ENCODE measurements at regions not wholly inside any gene's neighbourhood (a gene's known extent, or its start where the extent isn't known, plus 50 kb on each side); places are given as distances from the start of the nearest gene placed in this dataset.

DNA sequence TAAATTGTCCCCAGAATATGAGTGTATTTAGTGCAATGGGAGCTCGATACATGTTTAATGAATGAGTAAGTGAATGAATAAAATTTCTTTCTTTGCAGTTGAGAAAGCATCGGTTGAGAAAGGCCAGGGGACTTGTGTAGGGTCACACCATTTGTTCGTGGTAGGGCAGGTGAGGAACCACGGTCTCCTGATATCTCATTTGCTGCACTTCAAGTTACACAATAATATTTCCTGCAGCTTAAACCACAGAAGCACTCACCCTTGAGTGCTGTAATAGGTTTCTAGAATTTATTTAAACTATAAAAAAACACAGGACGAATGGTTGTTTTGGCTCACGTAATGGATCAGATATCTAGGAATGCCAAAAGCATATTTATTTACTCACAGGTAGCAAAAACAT lies 429.8 kb downstream of the SPATA31D1 start:
- Histone ChIP-seq H2BK120ac (ENCODE audit: low read depth, low read length) (no peak overlapping the region), H3K4me3 (ENCODE audit: low read length in 2 of 2) (no peak overlapping the region), H2BK15ac (ENCODE audit: low read length) (no peak overlapping the region), H3K4me2 (ENCODE audit: insufficient read depth, low read length, poor library complexity, severe bottlenecking) (no peak overlapping the region), H3K36me3 (replicated peaks in 1 of 2; ENCODE audit: control insufficient read depth in 2 of 2, insufficient read depth in 2 of 2, low read length in 2 of 2) (no peaks in the 10 kb centered on the region), H3K4me1 (ENCODE audit: control insufficient read depth in 2 of 2, insufficient read depth in 1 of 2, low read depth in 1 of 2, low read length in 2 of 2) (no peaks in the 10 kb centered on the region), H3K27me3 (ENCODE audit: control insufficient read depth in 3 of 3, insufficient read depth in 3 of 3, low read depth in 1 of 3, low read length in 3 of 3) (no peaks in the 10 kb centered on the region), H3K79me1 (ENCODE audit: low read depth, low read length) (no peaks in the 10 kb centered on the region), H2BK5ac (ENCODE audit: low read length) (no peak overlapping the region), H4K91ac (ENCODE audit: low read depth, low read length, poor library complexity) (no peak overlapping the region), H3K18ac (ENCODE audit: low read length) (no peak overlapping the region), H3K14ac (ENCODE audit: low read length) (no peak overlapping the region), H3K4ac (ENCODE audit: low read length) (no peak overlapping the region), H3K9ac (ENCODE audit: low read depth, low read length, poor library complexity) (no peak overlapping the region), H2BK12ac (ENCODE audit: low read length) (no peak overlapping the region), H3K23ac (ENCODE audit: low read depth, low read length, poor library complexity) (no peak overlapping the region), H3K9me3 (replicated peaks in 1 of 2; ENCODE audit: control insufficient read depth in 2 of 2, insufficient read depth in 1 of 2, low read depth in 1 of 2, low read length in 2 of 2) (peaks cover 0 to 2% of the 10 kb centered on the region in 2 donors), H2AK5ac (ENCODE audit: low read depth, low read length) (no peak overlapping the region), H2AFZ (ENCODE audit: low read length) (no peak overlapping the region), H4K8ac (ENCODE audit: low read depth, low read length) (no peak overlapping the region), H3K27ac (replicated peaks; ENCODE audit: low read length) (no peak overlapping the region)
- WGBS, 2 donors (ENCODE audit: extremely low coverage in 2 of 2, insufficient read length in 2 of 2, insufficient replicate concordance in 1 of 2), result no CpG with 5 or more reads among the region's 6 CpGs
- DNase-seq (ENCODE audit: low spot score), result no peak

DNA sequence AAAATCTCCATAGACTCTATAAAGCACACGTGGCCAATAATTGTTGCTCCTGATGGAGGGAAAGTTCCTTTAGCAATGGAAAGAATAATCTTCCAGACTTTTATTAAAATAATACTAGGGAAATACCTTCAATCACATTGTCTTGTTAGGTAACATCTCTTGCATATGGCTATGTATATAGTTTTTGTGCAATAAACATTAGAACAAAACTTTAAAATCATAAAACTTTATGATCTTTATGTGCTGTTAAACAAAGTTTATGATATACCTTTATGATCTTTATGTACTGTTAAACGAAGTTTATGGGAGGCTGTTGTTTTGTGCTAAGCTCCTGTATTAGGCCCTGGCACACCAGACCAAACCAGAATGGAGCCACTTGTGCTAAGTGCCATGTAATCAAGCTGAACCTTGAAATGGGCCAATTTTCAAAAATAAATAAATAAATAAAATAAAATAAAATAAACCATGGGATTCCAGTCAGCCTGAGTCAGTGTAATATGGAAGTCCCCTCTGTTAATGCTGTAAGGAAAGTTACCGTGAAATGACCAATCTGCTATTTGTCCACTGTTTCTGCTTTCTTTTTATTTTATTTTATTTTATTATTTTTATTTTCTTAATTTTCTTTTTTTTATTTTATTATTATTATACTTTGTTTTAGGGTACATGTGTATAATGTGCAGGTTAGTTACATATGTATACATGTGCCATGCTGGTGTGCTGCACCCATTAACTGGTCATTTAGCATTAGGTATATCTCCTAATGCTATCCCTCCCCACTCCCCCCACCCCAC lies 431.3 kb downstream of the SPATA31D1 start:
- DNase-seq (ENCODE audit: low spot score), result no peak
- Histone ChIP-seq H2AK5ac (ENCODE audit: low read depth, low read length) (no peak overlapping the region), H2AFZ (ENCODE audit: low read length) (no peak overlapping the region), H4K8ac (ENCODE audit: low read depth, low read length) (no peak overlapping the region), H3K4me2 (ENCODE audit: insufficient read depth, low read length, poor library complexity, severe bottlenecking) (no peak overlapping the region), H3K9ac (ENCODE audit: low read depth, low read length, poor library complexity) (no peak overlapping the region), H3K4me1 (ENCODE audit: control insufficient read depth in 2 of 2, insufficient read depth in 1 of 2, low read depth in 1 of 2, low read length in 2 of 2) (no peaks in the 10 kb centered on the region), H3K4me3 (ENCODE audit: low read length in 2 of 2) (no peak overlapping the region), H3K36me3 (replicated peaks in 1 of 2; ENCODE audit: control insufficient read depth in 2 of 2, insufficient read depth in 2 of 2, low read length in 2 of 2) (no peaks in the 10 kb centered on the region), H3K27me3 (ENCODE audit: control insufficient read depth in 3 of 3, insufficient read depth in 3 of 3, low read depth in 1 of 3, low read length in 3 of 3) (no peaks in the 10 kb centered on the region), H3K27ac (replicated peaks; ENCODE audit: low read length) (no peak overlapping the region), H3K4ac (ENCODE audit: low read length) (no peak overlapping the region), H2BK120ac (ENCODE audit: low read depth, low read length) (no peak overlapping the region), H3K79me1 (ENCODE audit: low read depth, low read length) (no peaks in the 10 kb centered on the region), H3K23ac (ENCODE audit: low read depth, low read length, poor library complexity) (no peak overlapping the region), H3K18ac (ENCODE audit: low read length) (no peak overlapping the region), H4K91ac (ENCODE audit: low read depth, low read length, poor library complexity) (no peak overlapping the region), H2BK5ac (ENCODE audit: low read length) (no peak overlapping the region), H3K14ac (ENCODE audit: low read length) (no peak overlapping the region), H3K9me3 (replicated peaks in 1 of 2; ENCODE audit: control insufficient read depth in 2 of 2, insufficient read depth in 1 of 2, low read depth in 1 of 2, low read length in 2 of 2) (peaks cover 0 to 2% of the 10 kb centered on the region in 2 donors), H2BK12ac (ENCODE audit: low read length) (no peak overlapping the region), H2BK15ac (ENCODE audit: low read length) (no peak overlapping the region)
- whole genome bisulfite sequencing, 2 donors (ENCODE audit: extremely low coverage in 2 of 2, insufficient read length in 2 of 2, insufficient replicate concordance in 1 of 2), result no CpG with 5 or more reads among the region's 3 CpGs

DNA sequence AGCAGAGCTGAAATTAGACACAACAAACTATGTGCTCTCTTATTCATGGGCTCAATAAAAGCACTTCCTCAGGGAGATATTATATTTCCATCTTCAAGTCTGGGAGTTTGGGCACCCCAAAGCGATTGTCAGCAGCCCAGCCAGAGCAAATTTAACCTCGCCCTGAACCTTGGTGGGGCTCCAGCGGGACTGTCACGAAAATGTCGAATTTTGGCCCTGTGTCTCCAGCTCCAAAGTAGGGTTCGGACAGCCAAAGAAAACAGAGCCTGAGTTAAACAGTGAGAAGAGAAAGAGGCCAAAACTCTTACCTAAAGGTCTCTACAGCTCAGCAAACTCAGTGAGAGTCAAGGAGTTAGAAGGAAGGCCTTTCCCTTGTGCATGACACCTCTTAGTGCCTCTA lies 432.9 kb downstream of the SPATA31D1 start:
- H4K91ac ChIP-seq (ENCODE audit: low read depth, low read length, poor library complexity), result no peak overlapping the region
- no peak overlapping the region for H2AK5ac ChIP-seq (ENCODE audit: low read depth, low read length)
- H4K8ac ChIP-seq (ENCODE audit: low read depth, low read length), result no peak overlapping the region
- no peak for DNase-seq (ENCODE audit: low spot score)
- H3K9me3 ChIP-seq (replicated peaks in 1 of 2; ENCODE audit: control insufficient read depth in 2 of 2, insufficient read depth in 1 of 2, low read depth in 1 of 2, low read length in 2 of 2), result no peaks in the 10 kb centered on the region
- H3K9ac ChIP-seq (ENCODE audit: low read depth, low read length, poor library complexity), result no peak overlapping the region
- H2BK120ac ChIP-seq (ENCODE audit: low read depth, low read length), result no peak overlapping the region
- no peak overlapping the region for H2BK12ac ChIP-seq (ENCODE audit: low read length)
- WGBS, 2 donors (ENCODE audit: extremely low coverage in 2 of 2, insufficient read length in 2 of 2, insufficient replicate concordance in 1 of 2), result no CpG with 5 or more reads among the region's 6 CpGs
- no peaks in the 10 kb centered on the region for H3K4me1 ChIP-seq (ENCODE audit: control insufficient read depth in 2 of 2, insufficient read depth in 1 of 2, low read depth in 1 of 2, low read length in 2 of 2)
- H3K4ac ChIP-seq (ENCODE audit: low read length), result no peak overlapping the region
- no peak overlapping the region for H2AFZ ChIP-seq (ENCODE audit: low read length)
- no peak overlapping the region for H2BK15ac ChIP-seq (ENCODE audit: low read length)
- no peak overlapping the region for H3K23ac ChIP-seq (ENCODE audit: low read depth, low read length, poor library complexity)
- H3K14ac ChIP-seq (ENCODE audit: low read length), result no peak overlapping the region
- no peak overlapping the region for H3K27ac ChIP-seq (replicated peaks; ENCODE audit: low read length)
- H3K4me3 ChIP-seq (ENCODE audit: low read length in 2 of 2), result no peak overlapping the region
- no peak overlapping the region for H3K18ac ChIP-seq (ENCODE audit: low read length)
- no peaks in the 10 kb centered on the region for H3K36me3 ChIP-seq (replicated peaks in 1 of 2; ENCODE audit: control insufficient read depth in 2 of 2, insufficient read depth in 2 of 2, low read length in 2 of 2)
- H3K4me2 ChIP-seq (ENCODE audit: insufficient read depth, low read length, poor library complexity, severe bottlenecking), result no peak overlapping the region
- no peaks in the 10 kb centered on the region for H3K27me3 ChIP-seq (ENCODE audit: control insufficient read depth in 3 of 3, insufficient read depth in 3 of 3, low read depth in 1 of 3, low read length in 3 of 3)
- no peaks in the 10 kb centered on the region for H3K79me1 ChIP-seq (ENCODE audit: low read depth, low read length)
- H2BK5ac ChIP-seq (ENCODE audit: low read length), result no peak overlapping the region

DNA sequence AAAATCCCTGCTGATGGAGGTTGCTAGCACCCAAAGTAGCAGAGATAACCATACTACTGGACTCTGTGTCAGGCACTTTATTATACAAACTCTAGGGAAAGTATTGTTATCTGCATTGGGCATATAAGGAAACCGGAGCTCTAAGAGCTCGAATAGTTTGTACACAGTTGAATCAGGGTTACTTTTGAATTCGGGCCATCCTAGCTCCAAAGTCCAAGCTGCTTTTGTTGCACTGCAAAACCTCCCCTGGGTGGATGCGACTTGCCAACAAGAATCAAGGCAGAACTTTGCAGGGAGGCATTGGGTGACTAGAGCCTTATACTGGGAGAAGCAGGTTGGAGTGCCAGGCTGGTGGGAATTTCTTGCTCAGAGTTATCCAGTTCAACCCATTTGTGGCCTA lies 435.1 kb downstream of the SPATA31D1 start:
- Histone ChIP-seq H3K27ac (replicated peaks; ENCODE audit: low read length) (no peak overlapping the region), H3K23ac (ENCODE audit: low read depth, low read length, poor library complexity) (no peak overlapping the region), H3K14ac (ENCODE audit: low read length) (no peak overlapping the region), H2AK5ac (ENCODE audit: low read depth, low read length) (no peak overlapping the region), H2BK120ac (ENCODE audit: low read depth, low read length) (no peak overlapping the region), H3K79me1 (ENCODE audit: low read depth, low read length) (no peaks in the 10 kb centered on the region), H3K4me2 (ENCODE audit: insufficient read depth, low read length, poor library complexity, severe bottlenecking) (no peak overlapping the region), H3K4me1 (ENCODE audit: control insufficient read depth in 2 of 2, insufficient read depth in 1 of 2, low read depth in 1 of 2, low read length in 2 of 2) (no peaks in the 10 kb centered on the region), H2BK12ac (ENCODE audit: low read length) (no peak overlapping the region), H4K8ac (ENCODE audit: low read depth, low read length) (no peak overlapping the region), H3K36me3 (replicated peaks in 1 of 2; ENCODE audit: control insufficient read depth in 2 of 2, insufficient read depth in 2 of 2, low read length in 2 of 2) (no peaks in the 10 kb centered on the region), H2BK15ac (ENCODE audit: low read length) (no peak overlapping the region), H2BK5ac (ENCODE audit: low read length) (no peak overlapping the region), H3K9ac (ENCODE audit: low read depth, low read length, poor library complexity) (no peak overlapping the region), H3K4me3 (ENCODE audit: low read length in 2 of 2) (no peak overlapping the region), H3K18ac (ENCODE audit: low read length) (no peak overlapping the region), H4K91ac (ENCODE audit: low read depth, low read length, poor library complexity) (no peak overlapping the region), H3K27me3 (ENCODE audit: control insufficient read depth in 3 of 3, insufficient read depth in 3 of 3, low read depth in 1 of 3, low read length in 3 of 3) (no peaks in the 10 kb centered on the region), H3K4ac (ENCODE audit: low read length) (no peak overlapping the region), H2AFZ (ENCODE audit: low read length) (no peak overlapping the region), H3K9me3 (replicated peaks in 1 of 2; ENCODE audit: control insufficient read depth in 2 of 2, insufficient read depth in 1 of 2, low read depth in 1 of 2, low read length in 2 of 2) (no peaks in the 10 kb centered on the region)
- WGBS, 2 donors (ENCODE audit: extremely low coverage in 2 of 2, insufficient read length in 2 of 2, insufficient replicate concordance in 1 of 2), result no CpG with 5 or more reads among the region's 4 CpGs
- no peak for DNase-seq (ENCODE audit: low spot score)
